ENCODE measurements at regions not wholly inside any gene's neighbourhood (a gene's known extent, or its start where the extent isn't known, plus 50 kb on each side); places are given as distances from the start of the nearest gene placed in this dataset.

- H3K27me3 Mint-ChIP-seq (ENCODE audit: unreplicated experiment): peaks cover 2% of the 10 kb centered on the region
- TF ChIP-seq CTCF (IDR thresholded peaks at IDR 0.05; ENCODE audit: partially characterized antibody, unreplicated experiment): no peak
- no peak for DNase-seq
- H3K4me1 Mint-ChIP-seq (ENCODE audit: low read depth, unreplicated experiment): peaks cover 30% of the 10 kb centered on the region
- peaks cover 5% of the 10 kb centered on the region for H3K36me3 Mint-ChIP-seq (ENCODE audit: unreplicated experiment)
- H3K27ac Mint-ChIP-seq (ENCODE audit: unreplicated experiment): peak overlapping the region; percentile 88
- H3K4me3 Mint-ChIP-seq (ENCODE audit: unreplicated experiment): no peak overlapping the region
- peaks cover 10% of the 10 kb centered on the region for H3K9me3 Mint-ChIP-seq (ENCODE audit: unreplicated experiment)
Measured at GRCh38 chr2:128413718-128414341, 95.2 kb upstream of the HS6ST1 start.

DNA sequence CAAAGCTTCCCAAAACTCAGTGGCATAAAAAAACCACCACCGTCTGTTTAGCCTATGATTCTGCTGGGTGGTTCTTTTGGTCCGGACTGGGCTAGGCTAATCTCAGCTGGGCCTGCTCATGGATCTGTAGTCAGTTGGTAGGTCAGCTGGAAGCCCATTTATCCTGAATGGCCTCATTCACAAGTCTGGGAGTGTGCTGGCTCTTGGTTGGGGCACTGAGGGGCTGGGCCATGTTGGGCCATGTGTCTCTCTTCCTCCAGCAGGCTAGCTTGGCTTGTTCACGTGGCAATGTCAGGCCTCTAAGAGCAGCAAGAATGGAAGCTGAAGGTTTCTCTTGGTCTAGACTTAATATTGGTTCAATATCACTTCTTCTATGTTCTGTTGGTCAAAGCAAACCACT, 95.7 kb upstream of the HS6ST1 start:
- TF ChIP-seq CTCF (IDR thresholded peaks at IDR 0.05; ENCODE audit: partially characterized antibody, unreplicated experiment): no peak
- Mint-ChIP-seq H3K4me3 (ENCODE audit: unreplicated experiment) (no peak overlapping the region), H3K9me3 (ENCODE audit: unreplicated experiment) (peaks cover 10% of the 10 kb centered on the region), H3K4me1 (ENCODE audit: low read depth, unreplicated experiment) (peaks cover 26% of the 10 kb centered on the region), H3K27ac (ENCODE audit: unreplicated experiment) (peak overlapping the region; percentile 88), H3K36me3 (ENCODE audit: unreplicated experiment) (peaks cover 6% of the 10 kb centered on the region), H3K27me3 (ENCODE audit: unreplicated experiment) (peaks cover 2% of the 10 kb centered on the region)
- DNase-seq: no peak

GRCh38 chr2:128414946-128415778, 96.5 kb upstream of the HS6ST1 start:
- Mint-ChIP-seq H3K27me3 (ENCODE audit: unreplicated experiment) (peaks cover 8% of the 10 kb centered on the region), H3K9me3 (ENCODE audit: unreplicated experiment) (peaks cover 14% of the 10 kb centered on the region), H3K36me3 (ENCODE audit: unreplicated experiment) (peaks cover 14% of the 10 kb centered on the region), H3K4me3 (ENCODE audit: unreplicated experiment) (no peak overlapping the region), H3K27ac (ENCODE audit: unreplicated experiment) (no peak overlapping the region), H3K4me1 (ENCODE audit: low read depth, unreplicated experiment) (peaks cover 30% of the 10 kb centered on the region)
- TF ChIP-seq CTCF (IDR thresholded peaks at IDR 0.05; ENCODE audit: partially characterized antibody, unreplicated experiment): no peak
- no peak for DNase-seq

DNA sequence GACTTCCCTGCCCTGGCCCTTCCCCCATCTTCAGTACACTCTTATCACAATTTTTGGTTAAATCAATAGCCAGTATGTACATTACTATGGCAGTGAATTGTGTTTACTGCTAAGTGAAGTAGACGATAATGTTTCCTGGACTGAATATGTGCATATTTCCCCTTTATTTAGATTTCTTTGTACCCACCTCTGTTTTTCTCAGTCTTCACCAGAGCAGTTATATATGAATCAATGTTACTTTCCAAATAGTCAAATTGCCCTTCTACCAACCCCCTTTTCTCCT, 97.1 kb upstream of the HS6ST1 start:
- no peak overlapping the region for H3K4me3 Mint-ChIP-seq (ENCODE audit: unreplicated experiment)
- no peak for TF ChIP-seq CTCF (IDR thresholded peaks at IDR 0.05; ENCODE audit: partially characterized antibody, unreplicated experiment)
- DNase-seq: no peak
- H3K27me3 Mint-ChIP-seq (ENCODE audit: unreplicated experiment): peaks cover 8% of the 10 kb centered on the region
- peaks cover 30% of the 10 kb centered on the region for H3K4me1 Mint-ChIP-seq (ENCODE audit: low read depth, unreplicated experiment)
- peak overlapping the region; percentile 2 for H3K27ac Mint-ChIP-seq (ENCODE audit: unreplicated experiment)
- H3K9me3 Mint-ChIP-seq (ENCODE audit: unreplicated experiment): peaks cover 12% of the 10 kb centered on the region
- H3K36me3 Mint-ChIP-seq (ENCODE audit: unreplicated experiment): peaks cover 16% of the 10 kb centered on the region

DNA sequence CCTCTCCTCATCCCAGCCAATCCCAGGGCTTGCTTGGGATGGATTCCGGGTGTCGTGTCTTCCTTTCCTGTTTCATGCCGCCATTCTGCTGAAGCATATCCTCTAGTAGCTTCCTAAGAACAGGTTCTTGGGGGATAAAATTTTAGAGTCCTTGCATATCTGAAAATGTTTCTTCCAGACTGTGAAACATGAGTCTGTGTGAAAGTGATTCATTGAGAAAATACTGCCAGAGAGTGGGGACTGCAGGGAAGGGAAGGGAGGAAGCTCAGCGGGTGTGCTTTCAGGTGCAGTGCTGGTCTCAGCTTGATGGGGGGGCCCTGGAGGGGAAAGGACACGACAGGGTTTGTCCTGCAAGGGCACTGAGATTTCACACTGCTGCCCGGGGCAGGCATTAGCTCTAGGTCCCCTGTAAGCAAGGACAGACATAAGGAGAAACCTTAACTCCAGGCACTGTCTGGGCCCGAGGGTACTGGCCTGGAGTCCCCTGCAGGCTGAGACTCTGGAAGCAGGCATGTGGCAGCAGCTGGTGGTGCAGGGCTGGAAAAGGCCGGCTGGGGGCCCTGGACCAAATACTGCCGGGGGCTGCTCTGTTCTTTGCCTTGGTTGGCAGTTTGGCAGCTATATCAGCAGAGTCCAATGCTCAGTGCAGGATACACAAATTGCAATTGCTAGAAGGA, 97.6 kb upstream of the HS6ST1 start:
- Mint-ChIP-seq H3K36me3 (ENCODE audit: unreplicated experiment) (peaks cover 19% of the 10 kb centered on the region), H3K4me1 (ENCODE audit: low read depth, unreplicated experiment) (peaks cover 30% of the 10 kb centered on the region), H3K27ac (ENCODE audit: unreplicated experiment) (peak overlapping the region; percentile 2), H3K9me3 (ENCODE audit: unreplicated experiment) (peaks cover 12% of the 10 kb centered on the region), H3K4me3 (ENCODE audit: unreplicated experiment) (no peak overlapping the region), H3K27me3 (ENCODE audit: unreplicated experiment) (peaks cover 8% of the 10 kb centered on the region)
- no peak for TF ChIP-seq CTCF (IDR thresholded peaks at IDR 0.05; ENCODE audit: partially characterized antibody, unreplicated experiment)
- DNase-seq: no peak

Measured in glutamatergic neuron (in vitro differentiated cells).